H9 (cell line): ENCODE measurements at regions not wholly inside any gene's neighbourhood (a gene's known extent, or its start where the extent isn't known, plus 50 kb on each side); places are given as distances from the start of the nearest gene placed in this dataset.

Experiments
- DNase-seq: peaks from one replicate; pipeline ENCODE4 v3.0.0-alpha.2; 2017
- H2AFZ ChIP-seq: one replicate; pipeline ENCODE4 v1.6.1; 2013; ENCODE audit warnings: mild to moderate bottlenecking, low read length, control low read depth, moderate library complexity
- H2AK5ac ChIP-seq: 2 replicates; pipeline ENCODE4 v1.6.1; 2013; ENCODE audit warnings: low read length, control low read depth, mixed read lengths; ENCODE audit not compliant: insufficient read length
- H2BK120ac ChIP-seq: one replicate; pipeline ENCODE4 v1.6.1; 2013; ENCODE audit warnings: low read depth, mild to moderate bottlenecking, low read length, control low read depth, inconsistent platforms; ENCODE audit not compliant: poor library complexity, severe bottlenecking
- H2BK12ac ChIP-seq: 2 replicates; pipeline ENCODE4 v1.6.1; 2013; ENCODE audit warnings: low read length, control low read depth, mixed read lengths, low read depth; ENCODE audit not compliant: insufficient read length
- H2BK15ac ChIP-seq: 2 replicates; pipeline ENCODE4 v1.6.1; 2013; ENCODE audit warnings: low read depth, low read length, control low read depth
- H2BK20ac ChIP-seq: one replicate; pipeline ENCODE4 v1.6.1; 2013; ENCODE audit warnings: low read depth, mild to moderate bottlenecking, low read length, control low read depth, inconsistent platforms; ENCODE audit not compliant: poor library complexity, severe bottlenecking
- H2BK5ac ChIP-seq: 2 replicates; pipeline ENCODE4 v1.6.1; 2013; ENCODE audit warnings: low read length, control low read depth, mixed read lengths; ENCODE audit not compliant: insufficient read length
- H3K14ac ChIP-seq: 2 replicates; pipeline ENCODE4 v1.6.1; 2013; ENCODE audit warnings: low read length, control low read depth; ENCODE audit not compliant: insufficient read depth
- H3K18ac ChIP-seq: 2 replicates; pipeline ENCODE4 v1.6.1; 2013; ENCODE audit warnings: low read depth, mild to moderate bottlenecking, mixed read lengths, low read length, control low read depth; ENCODE audit not compliant: insufficient read length
- H3K23ac ChIP-seq: 2 replicates; pipeline ENCODE4 v1.6.1; 2013; ENCODE audit warnings: low read length, control low read depth, mixed read lengths, low read depth; ENCODE audit not compliant: insufficient read length
- H3K23me2 ChIP-seq: 2 replicates; pipeline ENCODE4 v1.6.1; 2013; ENCODE audit warnings: low read depth, mild to moderate bottlenecking, mixed read lengths, low read length, control low read depth; ENCODE audit not compliant: insufficient read length, poor library complexity, severe bottlenecking
- H3K27ac ChIP-seq: 2 replicates; pipeline ENCODE4 v1.5.1; 2013; ENCODE audit warnings: low read length, control low read depth, mixed read lengths, low read depth; ENCODE audit not compliant: insufficient read length
- H3K27me3 ChIP-seq: 2 replicates; pipeline ENCODE4 v1.6.1; 2013; ENCODE audit warnings: low read length, control low read depth, inconsistent platforms; ENCODE audit not compliant: insufficient read depth
- H3K4ac ChIP-seq: 2 replicates; pipeline ENCODE4 v1.6.1; 2013; ENCODE audit warnings: low read depth, mild to moderate bottlenecking, control low read depth, inconsistent platforms, low read length, moderate library complexity
- H3K4me1 ChIP-seq: 2 replicates; pipeline ENCODE4 v1.6.1; 2013; ENCODE audit warnings: low read length, control low read depth, inconsistent platforms; ENCODE audit not compliant: insufficient read depth
- H3K4me2 ChIP-seq: 2 replicates; pipeline ENCODE4 v1.6.1; 2013; ENCODE audit warnings: low read length, control low read depth, mixed read lengths; ENCODE audit not compliant: insufficient read length, insufficient read depth
- H3K56ac ChIP-seq: 2 replicates; pipeline ENCODE4 v1.6.1; 2013; ENCODE audit warnings: low read depth, mild to moderate bottlenecking, mixed read lengths, low read length, control low read depth; ENCODE audit not compliant: insufficient read length
- H3K79me1 ChIP-seq: 2 replicates; pipeline ENCODE4 v1.6.1; 2013; ENCODE audit warnings: low read depth, mild to moderate bottlenecking, moderate library complexity, low read length, control low read depth, inconsistent platforms; ENCODE audit not compliant: insufficient read depth, poor library complexity, severe bottlenecking
- H3K79me2 ChIP-seq: 2 replicates; pipeline ENCODE4 v1.6.1; 2013; ENCODE audit warnings: low read length, control low read depth, inconsistent platforms; ENCODE audit not compliant: insufficient read depth
- H3K9ac ChIP-seq: 2 replicates; pipeline ENCODE4 v1.6.1; 2013; ENCODE audit warnings: low read length, control low read depth, mixed read lengths; ENCODE audit not compliant: insufficient read length; ENCODE audit errors: extremely low read depth
- H3K9me3 ChIP-seq: one replicate; pipeline ENCODE4 v1.6.1; 2013; ENCODE audit warnings: low read depth, low read length, inconsistent platforms; ENCODE audit not compliant: control insufficient read depth
- H3T11ph ChIP-seq: one replicate; pipeline ENCODE4 v1.6.1; 2013; ENCODE audit warnings: mild to moderate bottlenecking, low read length, control low read depth, inconsistent platforms
- H4K20me1 ChIP-seq: one replicate; pipeline ENCODE4 v1.6.1; 2013; ENCODE audit not compliant: control insufficient read depth, insufficient read length, insufficient read depth
- H4K5ac ChIP-seq: 2 replicates; pipeline ENCODE4 v1.6.1; 2013; ENCODE audit warnings: low read depth, mild to moderate bottlenecking, mixed read lengths, low read length, control low read depth; ENCODE audit not compliant: insufficient read length
- H4K8ac ChIP-seq: replicated peaks from 2 replicates; pipeline ENCODE4 v1.6.1; 2013; ENCODE audit warnings: low read length, control low read depth, mixed read lengths, low read depth; ENCODE audit not compliant: insufficient read length
- H4K91ac ChIP-seq: 2 replicates; pipeline ENCODE4 v1.6.1; 2013; ENCODE audit warnings: low read depth, mild to moderate bottlenecking, moderate library complexity, mixed read lengths, low read length, control low read depth; ENCODE audit not compliant: insufficient read length
- H3K27ac Mint-ChIP-seq, 3 experiments: 2 replicates in 2 of 3; 3 replicates in 1 of 3; pipeline ENCODE4 v1.8.0; 2020 to 2021; ENCODE audit warnings: mixed read lengths in 3 of 3, mild to moderate bottlenecking in 1 of 3, moderate library complexity in 1 of 3
- H3K27me3 Mint-ChIP-seq: 2 replicates; pipeline ENCODE4 v1.8.0; 2021; ENCODE audit warnings: low read depth, mild to moderate bottlenecking, moderate library complexity, mixed read lengths
- H3K36me3 Mint-ChIP-seq, 3 experiments: 2 replicates in 2 of 3; 3 replicates in 1 of 3; pipeline ENCODE4 v1.8.0; 2020 to 2021; ENCODE audit warnings: low read depth in 3 of 3, mixed read lengths in 3 of 3; ENCODE audit not compliant: insufficient read depth in 1 of 3
- H3K4me1 Mint-ChIP-seq, 2 experiments: 2 replicates each; pipeline ENCODE4 v1.8.0; 2020; ENCODE audit warnings: mixed read lengths in 2 of 2
- H3K4me3 Mint-ChIP-seq, 2 experiments: 2 replicates in 1 of 2; 3 replicates in 1 of 2; pipeline ENCODE4 v1.8.0; 2020 to 2021; ENCODE audit warnings: mild to moderate bottlenecking in 2 of 2, mixed read lengths in 2 of 2, moderate library complexity in 1 of 2
- H3K9me3 Mint-ChIP-seq, 2 experiments: 2 replicates in 1 of 2; 3 replicates in 1 of 2; pipeline ENCODE4 v1.8.0; 2020; ENCODE audit warnings: mild to moderate bottlenecking in 2 of 2, mixed read lengths in 2 of 2, moderate library complexity in 1 of 2
- CTCF ChIP-seq: fragments of 200-600 bp; sonication (generic); conservative IDR thresholded peaks from 3 replicates; pipeline ENCODE4 v1.8.0; 2021; ENCODE audit warnings: antibody characterized with exemption, mild to moderate bottlenecking
- WGBS: extraction: QIAGEN DNeasy Blood & Tissue Kit; methylation state at CpG from one replicate; pipeline ENCODE4 v1.1.7; 2013; ENCODE audit warnings: missing lambda C conversion rate, low lambda C conversion rate, mixed read lengths; ENCODE audit not compliant: insufficient read length; ENCODE audit errors: extremely low coverage; 5-methylcytosine and 5-hydroxymethylcytosine counted together

GRCh38 chr17:77490361-77491183 lies 349.8 kb downstream of the SEC14L1 start:
- H4K20me1 ChIP-seq, result no peaks in the 10 kb centered on the region
- H3K27me3 ChIP-seq, result no peaks in the 10 kb centered on the region
- no peak overlapping the region for H3K23ac ChIP-seq
- H2BK20ac ChIP-seq, result no peak overlapping the region
- no peak overlapping the region for H2BK120ac ChIP-seq
- H4K5ac ChIP-seq, result no peak overlapping the region
- no peak overlapping the region for H3K27ac ChIP-seq
- no peaks in the 10 kb centered on the region; the same call in 1 of the 2 replicates for H3K79me2 ChIP-seq
- H3K18ac ChIP-seq, result no peak overlapping the region
- no peak overlapping the region for H3K4me3 Mint-ChIP-seq
- H3K9me3 Mint-ChIP-seq, result no peaks in the 10 kb centered on the region
- H3K9ac ChIP-seq, result no peak overlapping the region
- no peak overlapping the region for H3K4me2 ChIP-seq
- H3K36me3 Mint-ChIP-seq, result peaks cover 19 to 66% (median 61%) of the 10 kb centered on the region in 3 experiments; a peak in 6 of 7 replicates
- H3K9me3 ChIP-seq, result no peaks in the 10 kb centered on the region
- H3T11ph ChIP-seq, result no peak overlapping the region
- H2BK5ac ChIP-seq, result no peak overlapping the region
- no peak overlapping the region for H3K14ac ChIP-seq
- no peak overlapping the region for H4K91ac ChIP-seq
- H3K56ac ChIP-seq, result no peak overlapping the region
- H3K27ac Mint-ChIP-seq, result no peak overlapping the region
- no peaks in the 10 kb centered on the region for H3K79me1 ChIP-seq
- no peak overlapping the region for H2AFZ ChIP-seq
- no peaks in the 10 kb centered on the region for H3K4me1 ChIP-seq
- no CpG with 5 or more reads among the region's 27 CpGs for WGBS
- H3K23me2 ChIP-seq, result no peaks in the 10 kb centered on the region
- no peak overlapping the region for H2BK15ac ChIP-seq
- no peak overlapping the region for H2BK12ac ChIP-seq
- DNase-seq, result no peak
- H4K8ac ChIP-seq, result no peak overlapping the region
- H3K4ac ChIP-seq, result no peak overlapping the region
- H3K27me3 Mint-ChIP-seq, result no peaks in the 10 kb centered on the region
- no peak overlapping the region for H2AK5ac ChIP-seq
- TF ChIP-seq CTCF, result no peak
- H3K4me1 Mint-ChIP-seq, result peaks cover 0 to 3% of the 10 kb centered on the region in 2 experiments; a peak in 2 of 4 replicates
